Upper lobe of left lung (tissue), 4 donors: ENCODE measurements at regions not wholly inside any gene's neighbourhood (a gene's known extent, or its start where the extent isn't known, plus 50 kb on each side); places are given as distances from the start of the nearest gene placed in this dataset.

ENCODE experiments used
- CTCF ChIP-seq, 6 experiments: fragments of 450-650 bp in 4 of 6; fragments of 200-600 bp in 2 of 6; sonication (generic) in 2 of 6; IDR thresholded peaks; one replicate each; pipeline ENCODE4 v1.5.1; 2016 to 2019; ENCODE audit warnings: antibody characterized with exemption in 6 of 6
- EP300 ChIP-seq, 4 donors: sonication (generic); formaldehyde crosslinking; IDR thresholded peaks; one replicate each; pipeline ENCODE4 v1.5.1; 2017; ENCODE audit warnings: antibody characterized with exemption in 4 of 4, control low read depth in 2 of 4
- POLR2A ChIP-seq, 4 donors: fragments of 450-650 bp; IDR thresholded peaks; one replicate each; pipeline ENCODE4 v1.5.1; 2016 to 2017; ENCODE audit warnings: antibody characterized with exemption in 4 of 4, mild to moderate bottlenecking in 2 of 4
- POLR2AphosphoS5 ChIP-seq, 2 donors: sonication (generic); formaldehyde crosslinking; IDR thresholded peaks; one replicate each; pipeline ENCODE4 v1.5.1; 2017; ENCODE audit warnings: antibody characterized with exemption in 2 of 2

- TF ChIP-seq CTCF (IDR thresholded peaks at IDR 0.05) (no peak), EP300 (IDR thresholded peaks at IDR 0.05) (no peak), POLR2AphosphoS5 (IDR thresholded peaks at IDR 0.05) (no peak), POLR2A (IDR thresholded peaks at IDR 0.05) (no peak)
Observed at GRCh38 chr5:27130587-27130986, 92.2 kb upstream of the CDH9 start.
